ENCODE measurements at regions not wholly inside any gene's neighbourhood (a gene's known extent, or its start where the extent isn't known, plus 50 kb on each side); places are given as distances from the start of the nearest gene placed in this dataset.
"Not testable (repeated sequence)": the region's sequence is repeated elsewhere in the genome, so short reads cannot be mapped to it uniquely, and the experiment has no call there.

GRCh38 chr21:14677013-14677412, 130.9 kb upstream of the SAMSN1 start:
- H3K36me3 ChIP-seq: no peaks in the 10 kb centered on the region
- no peak overlapping the region for H3K4me3 ChIP-seq
- TF ChIP-seq, protein P1, sequence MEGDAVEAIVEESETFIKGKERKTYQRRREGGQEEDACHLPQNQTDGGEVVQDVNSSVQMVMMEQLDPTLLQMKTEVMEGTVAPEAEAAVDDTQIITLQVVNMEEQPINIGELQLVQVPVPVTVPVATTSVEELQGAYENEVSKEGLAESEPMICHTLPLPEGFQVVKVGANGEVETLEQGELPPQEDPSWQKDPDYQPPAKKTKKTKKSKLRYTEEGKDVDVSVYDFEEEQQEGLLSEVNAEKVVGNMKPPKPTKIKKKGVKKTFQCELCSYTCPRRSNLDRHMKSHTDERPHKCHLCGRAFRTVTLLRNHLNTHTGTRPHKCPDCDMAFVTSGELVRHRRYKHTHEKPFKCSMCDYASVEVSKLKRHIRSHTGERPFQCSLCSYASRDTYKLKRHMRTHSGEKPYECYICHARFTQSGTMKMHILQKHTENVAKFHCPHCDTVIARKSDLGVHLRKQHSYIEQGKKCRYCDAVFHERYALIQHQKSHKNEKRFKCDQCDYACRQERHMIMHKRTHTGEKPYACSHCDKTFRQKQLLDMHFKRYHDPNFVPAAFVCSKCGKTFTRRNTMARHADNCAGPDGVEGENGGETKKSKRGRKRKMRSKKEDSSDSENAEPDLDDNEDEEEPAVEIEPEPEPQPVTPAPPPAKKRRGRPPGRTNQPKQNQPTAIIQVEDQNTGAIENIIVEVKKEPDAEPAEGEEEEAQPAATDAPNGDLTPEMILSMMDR (IDR thresholded peaks at IDR 0.05): no peak
- DNase-seq: no peak
- no peaks in the 10 kb centered on the region for H3K27me3 ChIP-seq
- H3K4me1 ChIP-seq: no peaks in the 10 kb centered on the region
- no peaks in the 10 kb centered on the region for H3K9me3 ChIP-seq
- H3K9ac ChIP-seq (ENCODE audit: low read depth in 2 of 2, low read length in 2 of 2): no peak overlapping the region
- H3K27ac ChIP-seq: no peak overlapping the region
- intact Hi-C loops (cut with DNase I): no loop called here

GRCh38 chr21:14675774-14676530, 129.8 kb upstream of the SAMSN1 start:
- H3K27me3 ChIP-seq: no peaks in the 10 kb centered on the region
- DNase-seq: peak; percentile 31

DNA sequence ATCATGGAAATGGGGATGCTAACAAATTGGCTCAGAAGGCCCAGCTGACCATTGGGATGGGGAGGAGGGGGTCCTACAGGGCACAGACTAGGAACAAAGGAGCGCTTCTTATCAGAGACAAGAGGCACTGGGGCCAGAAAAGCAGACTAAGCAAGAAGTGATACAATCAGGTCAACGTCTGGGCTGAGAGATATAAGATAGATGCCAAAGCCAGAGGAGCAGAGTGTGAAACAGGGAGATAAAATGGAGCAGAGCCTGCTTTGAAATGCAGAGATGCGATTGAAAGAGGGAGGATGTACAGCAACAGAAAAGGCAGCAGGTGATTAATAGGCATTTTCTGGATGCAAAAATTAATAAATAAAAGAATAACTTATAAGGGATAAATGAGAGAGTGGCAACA, 127.5 kb upstream of the SAMSN1 start:
- intact Hi-C loops (cut with DNase I): no loop called here
- no peak overlapping the region for H3K4me3 ChIP-seq
- no peaks in the 10 kb centered on the region for H3K4me1 ChIP-seq
- no peaks in the 10 kb centered on the region for H3K9me3 ChIP-seq
- TF ChIP-seq, protein P1 (IDR thresholded peaks at IDR 0.05): no peak
- DNase-seq: no peak
- H3K36me3 ChIP-seq: no peaks in the 10 kb centered on the region
- H3K27me3 ChIP-seq: no peaks in the 10 kb centered on the region
- H3K27ac ChIP-seq: no peak overlapping the region
- H3K9ac ChIP-seq (ENCODE audit: low read depth in 2 of 2, low read length in 2 of 2): no peak overlapping the region

More at GRCh38 chr21:14675774-14676530, 129.8 kb upstream of the SAMSN1 start:
- no peak overlapping the region for H3K9ac ChIP-seq (ENCODE audit: low read depth in 2 of 2, low read length in 2 of 2)
- peak overlapping the region; percentile 58 for H3K27ac ChIP-seq
- intact Hi-C loops (cut with DNase I): no loop called here
- TF ChIP-seq, protein P1 (IDR thresholded peaks at IDR 0.05): no peak
- no peaks in the 10 kb centered on the region for H3K4me1 ChIP-seq
- no peak overlapping the region for H3K4me3 ChIP-seq
- no peaks in the 10 kb centered on the region for H3K9me3 ChIP-seq
- no peaks in the 10 kb centered on the region for H3K36me3 ChIP-seq

DNA sequence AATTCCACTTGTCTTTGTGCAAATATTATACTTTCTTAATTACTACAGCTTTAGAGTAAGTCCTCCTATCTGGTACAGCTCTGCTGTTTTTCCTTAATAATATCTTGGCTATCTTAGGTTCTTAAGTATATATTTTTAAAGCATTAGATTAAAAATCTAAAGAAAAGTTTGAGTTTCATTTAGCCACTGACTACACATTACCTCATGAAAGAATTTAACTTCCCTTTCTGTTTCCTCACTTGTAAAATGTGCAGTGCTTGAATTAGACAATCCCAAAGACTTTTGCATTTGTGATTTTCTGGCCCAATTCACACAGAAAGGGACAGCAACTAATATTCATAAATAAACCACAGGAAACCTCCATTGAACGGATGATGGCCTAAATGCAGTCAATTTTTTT, 126.4 kb upstream of the SAMSN1 start:
- intact Hi-C loops (cut with DNase I): no loop called here

DNA sequence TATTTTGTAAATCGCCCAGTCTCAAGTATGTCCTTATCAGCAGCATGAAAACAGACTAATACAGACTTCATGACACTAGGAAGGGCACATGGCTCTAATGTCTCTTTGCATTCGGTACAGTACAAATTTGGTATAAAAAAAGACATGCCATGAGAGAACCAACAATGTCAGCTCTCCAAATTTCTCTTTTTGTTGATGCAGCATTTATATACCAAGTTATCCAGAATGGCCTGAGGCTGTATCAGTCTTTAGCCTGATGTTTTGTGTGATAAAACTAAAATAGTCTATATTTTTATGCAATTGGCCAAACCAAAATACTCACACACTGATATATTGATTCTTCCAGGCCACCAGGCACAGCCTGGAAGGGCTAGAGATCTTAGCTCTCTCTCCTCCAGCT, 124.3 kb upstream of the SAMSN1 start:
- no peaks in the 10 kb centered on the region for H3K9me3 ChIP-seq
- TF ChIP-seq, protein P1 (IDR thresholded peaks at IDR 0.05): no peak
- H3K36me3 ChIP-seq: no peaks in the 10 kb centered on the region
- H3K27me3 ChIP-seq: no peaks in the 10 kb centered on the region
- intact Hi-C loops (cut with DNase I): no loop called here
- no peak overlapping the region for H3K4me3 ChIP-seq
- H3K9ac ChIP-seq (ENCODE audit: low read depth in 2 of 2, low read length in 2 of 2): no peak overlapping the region
- H3K27ac ChIP-seq: no peak overlapping the region
- no peaks in the 10 kb centered on the region for H3K4me1 ChIP-seq
- no peak for DNase-seq

More for the DNA sequence above, 126.4 kb upstream of the SAMSN1 start:
- no peak for DNase-seq
- H3K4me1 ChIP-seq: no peaks in the 10 kb centered on the region
- H3K27me3 ChIP-seq: no peaks in the 10 kb centered on the region
- no peaks in the 10 kb centered on the region for H3K36me3 ChIP-seq
- TF ChIP-seq, protein P1 (IDR thresholded peaks at IDR 0.05): no peak
- no peak overlapping the region for H3K9ac ChIP-seq (ENCODE audit: low read depth in 2 of 2, low read length in 2 of 2)
- H3K4me3 ChIP-seq: no peak overlapping the region
- no peaks in the 10 kb centered on the region for H3K9me3 ChIP-seq
- H3K27ac ChIP-seq: no peak overlapping the region

DNA sequence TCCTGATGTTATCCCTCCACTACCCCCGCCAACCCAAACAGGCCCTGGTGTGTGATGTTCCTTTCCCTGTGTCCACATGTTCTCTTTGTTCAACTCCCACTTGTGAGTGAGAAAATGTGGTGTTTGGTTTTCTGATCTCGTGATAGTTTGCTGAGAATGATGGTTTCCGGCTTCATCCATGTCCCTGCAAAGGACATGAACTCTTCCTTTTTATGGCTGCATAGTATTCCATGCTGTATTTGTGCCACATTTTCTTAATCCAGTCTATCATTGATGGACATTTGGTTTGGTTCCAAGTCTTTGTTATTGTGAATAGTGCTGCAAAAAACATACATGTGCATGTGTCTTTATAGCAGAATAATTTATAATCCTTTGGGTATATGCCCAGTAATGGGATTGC, 123.0 kb upstream of the SAMSN1 start:
- DNase-seq; H3K4me3 ChIP-seq; H3K9me3 ChIP-seq; H3K4me1 ChIP-seq; H3K36me3 ChIP-seq; H3K9ac ChIP-seq (ENCODE audit: low read depth in 2 of 2, low read length in 2 of 2); H3K27me3 ChIP-seq; intact Hi-C loops (cut with DNase I); H3K27ac ChIP-seq: not testable (repeated sequence)

Data from colonic mucosa (tissue), 4 donors.